NCI-H345 treated with DMSO at 0.1 percent for 48 hours (cell line): ENCODE measurements at regions not wholly inside any gene's neighbourhood (a gene's known extent, or its start where the extent isn't known, plus 50 kb on each side); places are given as distances from the start of the nearest gene placed in this dataset.
A peak's percentile ranks its signal among the peaks of the same experiment; 100 is the strongest.

Source experiments
- DNase-seq: peaks from one replicate; lab custom pipeline; 2025; ENCODE audit not compliant: unreplicated experiment; lab: John Stamatoyannopoulos, UW

GRCh38 chr4:53653484-53654053 is 62.3 kb upstream of the LNX1 start:
- peak; percentile 63 for DNase-seq

GRCh38 chr4:53651156-53651735 is 60.0 kb upstream of the LNX1 start:
- no peak for DNase-seq

- no peak for DNase-seq
Observed at GRCh38 chr4:53649357-53649756, 58.1 kb upstream of the LNX1 start.

GRCh38 chr4:53647547-53647946 is 56.3 kb upstream of the LNX1 start:
- DNase-seq = no peak

GRCh38 chr4:53646795-53647194 is 55.5 kb upstream of the LNX1 start:
- peak; percentile 20 for DNase-seq

GRCh38 chr4:53645108-53645507 is 53.8 kb upstream of the LNX1 start:
- no peak for DNase-seq

- DNase-seq = no peak
Observed at GRCh38 chr4:53644607-53645006, 53.3 kb upstream of the LNX1 start.
